Ovary (tissue), 3 donors: ENCODE measurements at regions not wholly inside any gene's neighbourhood (a gene's known extent, or its start where the extent isn't known, plus 50 kb on each side); places are given as distances from the start of the nearest gene placed in this dataset.

ENCODE experiments used
- CTCF ChIP-seq, 3 donors: fragments of 450-650 bp in 2 of 3; fragments of 200-600 bp in 1 of 3; IDR thresholded peaks; one replicate each; pipeline versions ENCODE4 v1.5.1 to v1.8.0; 2016 to 2022; ENCODE audit warnings: antibody characterized with exemption in 3 of 3, mild to moderate bottlenecking in 1 of 3
- EP300 ChIP-seq: sonication (generic); formaldehyde crosslinking; IDR thresholded peaks from one replicate; pipeline ENCODE4 v1.6.1; 2017; ENCODE audit warnings: antibody characterized with exemption
- POLR2A ChIP-seq: fragments of 450-650 bp; IDR thresholded peaks from one replicate; pipeline ENCODE4 v1.6.1; 2017; ENCODE audit warnings: antibody characterized with exemption, mild to moderate bottlenecking, moderate library complexity
- donor health status: DM: no; HTN: no; CAD: no.

- TF ChIP-seq POLR2A, result no peak
- TF ChIP-seq CTCF (IDR thresholded peaks at IDR 0.05), result no peak
- TF ChIP-seq EP300, result no peak
These were observed 384.1 kb upstream of the KIAA1217 start for GRCh38 chr10:23824822-23825221.
